ENCODE measurements at regions not wholly inside any gene's neighbourhood (a gene's known extent, or its start where the extent isn't known, plus 50 kb on each side); places are given as distances from the start of the nearest gene placed in this dataset.

DNA sequence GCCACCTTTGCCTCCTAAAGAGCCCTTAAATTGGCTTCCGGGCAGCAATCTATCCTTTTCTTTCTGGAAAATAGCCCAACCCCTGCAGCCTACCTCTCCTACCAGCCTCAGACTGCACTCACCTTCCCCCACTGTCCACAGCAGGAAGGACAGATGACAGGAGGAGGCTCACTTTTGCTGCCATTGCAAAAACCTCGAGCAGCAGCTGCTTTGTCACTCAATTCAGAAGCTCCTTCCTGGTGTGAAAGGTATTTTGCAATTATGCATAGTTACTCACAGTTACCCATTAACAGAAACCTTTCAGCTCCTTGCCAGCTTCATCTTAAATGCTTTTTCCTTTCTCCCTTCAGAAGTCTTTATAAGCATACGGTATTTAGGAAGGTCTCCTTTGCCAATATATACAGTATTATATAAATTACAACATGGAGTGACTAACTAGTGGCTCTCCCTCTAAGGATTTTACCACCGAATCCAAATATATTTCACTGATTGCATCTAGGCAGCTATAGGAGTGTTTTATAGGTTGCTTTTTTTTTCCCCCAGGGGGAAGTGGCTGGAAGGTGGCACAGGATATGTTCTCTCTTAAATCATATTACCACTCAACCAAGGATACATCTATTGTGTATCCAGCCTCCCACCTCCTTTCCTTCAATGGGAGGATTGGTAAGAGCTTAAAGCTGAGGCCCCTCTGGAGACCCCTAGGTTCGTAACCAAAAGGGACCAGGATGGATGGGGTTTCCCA, 142.1 kb upstream of the IPO9 start:
- intact Hi-C loops (cut with DNase I): no loop called here

GRCh38 chr1:201688514-201688913, 140.4 kb upstream of the IPO9 start:
- H3K27ac ChIP-seq: no peak overlapping the region
- H3K4me1 ChIP-seq: peaks cover 5 to 61% (median 37%) of the 10 kb centered on the region in 9 donors
- WGBS, 2 donors: 90 to 91% methylated on average over 9 of the region's 9 CpGs
- TF ChIP-seq CTCF (IDR thresholded peaks at IDR 0.05): no peak
- no peak for DNase-seq
- no peak overlapping the region for H3K4me3 ChIP-seq
- no peaks in the 10 kb centered on the region for H3K27me3 ChIP-seq
- peaks cover 0 to 3% (median 0%) of the 10 kb centered on the region in 9 donors for H3K36me3 ChIP-seq
- no peaks in the 10 kb centered on the region for H3K9me3 ChIP-seq
- intact Hi-C loops (cut with DNase I): no loop called here
- ATAC-seq: no peak

More for the DNA sequence above, 142.1 kb upstream of the IPO9 start:
- ATAC-seq (no peak), DNase-seq (no peak)
- peaks cover 0 to 3% (median 0%) of the 10 kb centered on the region in 9 donors for H3K36me3 ChIP-seq
- WGBS, 2 donors: 70 to 74% methylated on average over 5 of the region's 5 CpGs
- H3K4me3 ChIP-seq: no peak overlapping the region
- no peak for TF ChIP-seq CTCF (IDR thresholded peaks at IDR 0.05)
- H3K27ac ChIP-seq: no peak overlapping the region
- H3K27me3 ChIP-seq: no peaks in the 10 kb centered on the region
- H3K9me3 ChIP-seq: no peaks in the 10 kb centered on the region
- peaks cover 4 to 45% (median 21%) of the 10 kb centered on the region in 9 donors for H3K4me1 ChIP-seq

DNA sequence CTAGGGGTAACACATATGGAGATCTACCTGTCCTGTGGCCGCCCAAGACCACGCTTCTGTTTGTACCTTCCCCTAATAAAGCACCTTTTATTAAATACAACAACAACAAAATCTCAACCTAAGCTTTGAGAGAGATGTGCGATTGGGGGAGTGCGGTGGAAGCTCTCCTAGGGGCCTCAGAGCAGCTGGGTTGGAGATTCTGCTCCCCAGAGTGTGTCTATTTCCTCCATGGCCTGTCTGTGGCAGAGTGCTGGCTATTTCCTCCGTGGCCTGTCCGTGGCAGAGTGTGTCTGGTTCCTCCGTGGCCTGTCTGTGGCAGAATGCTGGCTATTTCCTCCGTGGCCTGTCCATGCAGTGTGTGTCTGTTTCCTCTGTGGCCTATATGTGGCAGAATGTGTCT, 139.3 kb upstream of the IPO9 start:
- no peak for TF ChIP-seq CTCF (IDR thresholded peaks at IDR 0.05)
- no peak overlapping the region for H3K27ac ChIP-seq
- peaks cover 11 to 72% (median 48%) of the 10 kb centered on the region in 9 donors for H3K4me1 ChIP-seq
- H3K36me3 ChIP-seq: peaks cover 0 to 3% (median 0%) of the 10 kb centered on the region in 9 donors
- no peaks in the 10 kb centered on the region for H3K9me3 ChIP-seq
- ATAC-seq (no peak), DNase-seq (no peak)
- WGBS, 2 donors: 96 to 97% methylated on average over 8 of the region's 8 CpGs
- no peak overlapping the region for H3K4me3 ChIP-seq
- intact Hi-C loops (cut with DNase I): loop anchor here in 5 of 10 donors (5.0 to 10.0 kb wide), 4 partner anchors 32 to 45 kb away; no protein-coding TSS in a partner anchor
- no peaks in the 10 kb centered on the region for H3K27me3 ChIP-seq

DNA sequence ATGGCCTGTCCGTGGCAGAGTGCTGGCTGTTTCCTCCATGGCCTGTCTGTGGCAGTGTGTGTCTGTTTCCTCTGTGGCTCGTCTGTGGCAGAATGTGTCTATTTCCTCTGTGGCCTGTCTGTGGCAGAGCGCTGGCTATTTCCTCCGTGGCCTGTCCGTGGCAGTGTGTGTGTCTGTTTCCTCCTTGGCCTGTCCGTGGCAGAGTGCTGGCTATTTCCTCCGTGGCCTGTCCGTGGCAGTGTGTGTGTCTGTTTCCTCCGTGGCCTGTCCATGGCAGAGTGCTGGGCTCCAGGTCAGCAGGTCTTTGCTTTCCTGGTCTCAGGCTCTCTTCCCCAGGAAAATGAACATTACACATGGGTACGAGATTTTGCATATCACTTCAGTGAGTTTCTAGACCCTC, 138.4 kb upstream of the IPO9 start:
- no peak for ATAC-seq
- no peak overlapping the region for H3K4me3 ChIP-seq
- WGBS, 2 donors: 85 to 93% methylated on average over 10 of the region's 10 CpGs
- DNase-seq: no peak
- no peaks in the 10 kb centered on the region for H3K27me3 ChIP-seq
- TF ChIP-seq CTCF (IDR thresholded peaks at IDR 0.05): no peak
- no peaks in the 10 kb centered on the region for H3K9me3 ChIP-seq
- H3K36me3 ChIP-seq: peaks cover 0 to 3% (median 0%) of the 10 kb centered on the region in 9 donors
- intact Hi-C loops (cut with DNase I): loop anchor here in 5 of 10 donors (5.0 to 10.0 kb wide), 4 partner anchors 33 to 46 kb away; no protein-coding TSS in a partner anchor
- H3K4me1 ChIP-seq: peaks cover 18 to 75% (median 51%) of the 10 kb centered on the region in 9 donors
- no peak overlapping the region for H3K27ac ChIP-seq

Measured in heart right ventricle (tissue), 16 donors.